ENCODE measurements at regions not wholly inside any gene's neighbourhood (a gene's known extent, or its start where the extent isn't known, plus 50 kb on each side); places are given as distances from the start of the nearest gene placed in this dataset.
A peak's percentile ranks its signal among the peaks of the same experiment; 100 is the strongest.

GRCh38 chr4:11727903-11728564, 299.3 kb upstream of the HS3ST1 start:
- Histone ChIP-seq H3K9me3 (no peaks in the 10 kb centered on the region), H3K4me3 (no peak overlapping the region), H3K27ac (no peak overlapping the region), H3K36me3 (no peaks in the 10 kb centered on the region), H3K9ac (ENCODE audit: low read depth in 2 of 2, low read length in 2 of 2) (no peak overlapping the region), H3K27me3 (no peaks in the 10 kb centered on the region), H3K4me1 (no peaks in the 10 kb centered on the region)
- intact Hi-C loops (cut with DNase I) = no loop called here
- no peak for DNase-seq
- TF ChIP-seq CTCF (IDR thresholded peaks at IDR 0.05) = no peak

- H3K4me1 ChIP-seq = no peaks in the 10 kb centered on the region
- intact Hi-C loops (cut with DNase I) = loop anchor here (5.0 kb wide), 1 partner anchor 1142 kb away; no protein-coding TSS in a partner anchor
- no peak for DNase-seq
- no peaks in the 10 kb centered on the region for H3K9me3 ChIP-seq
- H3K27me3 ChIP-seq = no peaks in the 10 kb centered on the region
- H3K36me3 ChIP-seq = no peaks in the 10 kb centered on the region
- no peak for TF ChIP-seq CTCF (IDR thresholded peaks at IDR 0.05)
- no peak overlapping the region for H3K4me3 ChIP-seq
- H3K27ac ChIP-seq = no peak overlapping the region
- no peak overlapping the region for H3K9ac ChIP-seq (ENCODE audit: low read depth in 2 of 2, low read length in 2 of 2)
These were observed 296.0 kb upstream of the HS3ST1 start for GRCh38 chr4:11724731-11725130.

GRCh38 chr4:11722223-11722622, 293.5 kb upstream of the HS3ST1 start:
- Histone ChIP-seq H3K27me3 (no peaks in the 10 kb centered on the region), H3K4me1 (no peaks in the 10 kb centered on the region), H3K36me3 (no peaks in the 10 kb centered on the region), H3K9me3 (no peaks in the 10 kb centered on the region), H3K9ac (ENCODE audit: low read depth in 2 of 2, low read length in 2 of 2) (no peak overlapping the region), H3K27ac (no peak overlapping the region), H3K4me3 (no peak overlapping the region)
- intact Hi-C loops (cut with DNase I) = loop anchor here (5.0 kb wide), 1 partner anchor 1140 kb away; no protein-coding TSS in a partner anchor
- no peak for DNase-seq
- TF ChIP-seq CTCF (IDR thresholded peaks at IDR 0.05) = no peak

GRCh38 chr4:11720292-11720691, 291.6 kb upstream of the HS3ST1 start:
- H3K4me1 ChIP-seq = no peaks in the 10 kb centered on the region
- H3K27ac ChIP-seq = no peak overlapping the region
- no peaks in the 10 kb centered on the region for H3K9me3 ChIP-seq
- intact Hi-C loops (cut with DNase I) = loop anchor here (5.0 kb wide), 1 partner anchor 1138 kb away; no protein-coding TSS in a partner anchor
- no peak for DNase-seq
- H3K4me3 ChIP-seq = no peak overlapping the region
- TF ChIP-seq CTCF (IDR thresholded peaks at IDR 0.05) = peak; percentile 83
- no peak overlapping the region for H3K9ac ChIP-seq (ENCODE audit: low read depth in 2 of 2, low read length in 2 of 2)
- no peaks in the 10 kb centered on the region for H3K36me3 ChIP-seq
- no peaks in the 10 kb centered on the region for H3K27me3 ChIP-seq

GRCh38 chr4:11719879-11720278, 291.2 kb upstream of the HS3ST1 start:
- no peak for DNase-seq
- H3K27ac ChIP-seq = no peak overlapping the region
- intact Hi-C loops (cut with DNase I) = loop anchor here (5.0 to 10.0 kb wide), 2 partner anchors 285 to 1138 kb away; no protein-coding TSS in a partner anchor
- no peak overlapping the region for H3K4me3 ChIP-seq
- no peaks in the 10 kb centered on the region for H3K36me3 ChIP-seq
- TF ChIP-seq CTCF (IDR thresholded peaks at IDR 0.05) = no peak
- no peaks in the 10 kb centered on the region for H3K4me1 ChIP-seq
- H3K9ac ChIP-seq (ENCODE audit: low read depth in 2 of 2, low read length in 2 of 2) = no peak overlapping the region
- H3K27me3 ChIP-seq = no peaks in the 10 kb centered on the region
- H3K9me3 ChIP-seq = no peaks in the 10 kb centered on the region

All from colonic mucosa (tissue), 4 donors.